ENCODE measurements at regions not wholly inside any gene's neighbourhood (a gene's known extent, or its start where the extent isn't known, plus 50 kb on each side); places are given as distances from the start of the nearest gene placed in this dataset.

DNA sequence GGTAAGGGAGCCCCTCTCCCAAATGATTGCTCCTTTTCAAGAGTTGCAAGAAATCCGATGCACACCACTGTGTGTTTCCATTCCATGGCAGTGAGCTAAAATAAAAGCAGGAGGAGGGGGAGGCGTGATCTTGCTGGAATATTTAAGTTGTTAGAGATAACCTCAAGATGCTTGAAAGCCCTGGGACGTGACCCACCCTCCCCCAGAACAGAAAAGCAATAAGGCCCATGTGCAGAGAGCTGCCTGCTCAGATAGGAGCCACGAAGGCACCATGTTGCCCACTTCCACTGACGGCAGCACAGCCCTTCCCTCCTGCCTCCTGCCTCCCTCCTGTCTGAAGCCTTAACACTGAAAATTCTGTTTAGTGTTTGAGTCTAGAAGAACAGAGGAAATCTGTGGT, 432.6 kb upstream of the CDH4 start:
- TF ChIP-seq, protein P1, sequence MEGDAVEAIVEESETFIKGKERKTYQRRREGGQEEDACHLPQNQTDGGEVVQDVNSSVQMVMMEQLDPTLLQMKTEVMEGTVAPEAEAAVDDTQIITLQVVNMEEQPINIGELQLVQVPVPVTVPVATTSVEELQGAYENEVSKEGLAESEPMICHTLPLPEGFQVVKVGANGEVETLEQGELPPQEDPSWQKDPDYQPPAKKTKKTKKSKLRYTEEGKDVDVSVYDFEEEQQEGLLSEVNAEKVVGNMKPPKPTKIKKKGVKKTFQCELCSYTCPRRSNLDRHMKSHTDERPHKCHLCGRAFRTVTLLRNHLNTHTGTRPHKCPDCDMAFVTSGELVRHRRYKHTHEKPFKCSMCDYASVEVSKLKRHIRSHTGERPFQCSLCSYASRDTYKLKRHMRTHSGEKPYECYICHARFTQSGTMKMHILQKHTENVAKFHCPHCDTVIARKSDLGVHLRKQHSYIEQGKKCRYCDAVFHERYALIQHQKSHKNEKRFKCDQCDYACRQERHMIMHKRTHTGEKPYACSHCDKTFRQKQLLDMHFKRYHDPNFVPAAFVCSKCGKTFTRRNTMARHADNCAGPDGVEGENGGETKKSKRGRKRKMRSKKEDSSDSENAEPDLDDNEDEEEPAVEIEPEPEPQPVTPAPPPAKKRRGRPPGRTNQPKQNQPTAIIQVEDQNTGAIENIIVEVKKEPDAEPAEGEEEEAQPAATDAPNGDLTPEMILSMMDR (IDR thresholded peaks at IDR 0.05) = no peak
- TF ChIP-seq, protein P2, sequence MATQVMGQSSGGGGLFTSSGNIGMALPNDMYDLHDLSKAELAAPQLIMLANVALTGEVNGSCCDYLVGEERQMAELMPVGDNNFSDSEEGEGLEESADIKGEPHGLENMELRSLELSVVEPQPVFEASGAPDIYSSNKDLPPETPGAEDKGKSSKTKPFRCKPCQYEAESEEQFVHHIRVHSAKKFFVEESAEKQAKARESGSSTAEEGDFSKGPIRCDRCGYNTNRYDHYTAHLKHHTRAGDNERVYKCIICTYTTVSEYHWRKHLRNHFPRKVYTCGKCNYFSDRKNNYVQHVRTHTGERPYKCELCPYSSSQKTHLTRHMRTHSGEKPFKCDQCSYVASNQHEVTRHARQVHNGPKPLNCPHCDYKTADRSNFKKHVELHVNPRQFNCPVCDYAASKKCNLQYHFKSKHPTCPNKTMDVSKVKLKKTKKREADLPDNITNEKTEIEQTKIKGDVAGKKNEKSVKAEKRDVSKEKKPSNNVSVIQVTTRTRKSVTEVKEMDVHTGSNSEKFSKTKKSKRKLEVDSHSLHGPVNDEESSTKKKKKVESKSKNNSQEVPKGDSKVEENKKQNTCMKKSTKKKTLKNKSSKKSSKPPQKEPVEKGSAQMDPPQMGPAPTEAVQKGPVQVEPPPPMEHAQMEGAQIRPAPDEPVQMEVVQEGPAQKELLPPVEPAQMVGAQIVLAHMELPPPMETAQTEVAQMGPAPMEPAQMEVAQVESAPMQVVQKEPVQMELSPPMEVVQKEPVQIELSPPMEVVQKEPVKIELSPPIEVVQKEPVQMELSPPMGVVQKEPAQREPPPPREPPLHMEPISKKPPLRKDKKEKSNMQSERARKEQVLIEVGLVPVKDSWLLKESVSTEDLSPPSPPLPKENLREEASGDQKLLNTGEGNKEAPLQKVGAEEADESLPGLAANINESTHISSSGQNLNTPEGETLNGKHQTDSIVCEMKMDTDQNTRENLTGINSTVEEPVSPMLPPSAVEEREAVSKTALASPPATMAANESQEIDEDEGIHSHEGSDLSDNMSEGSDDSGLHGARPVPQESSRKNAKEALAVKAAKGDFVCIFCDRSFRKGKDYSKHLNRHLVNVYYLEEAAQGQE (IDR thresholded peaks at IDR 0.05; ENCODE audit: insufficient read depth in 1 of 2, low read depth in 2 of 2, low read length in 1 of 2) = no peak
- TF ChIP-seq POLR2AphosphoS5 (IDR thresholded peaks at IDR 0.05; ENCODE audit: low read depth, low read length) = no peak

Data from Panc1 (cell line).